Right lobe of liver (tissue), 6 donors: ENCODE measurements at regions not wholly inside any gene's neighbourhood (a gene's known extent, or its start where the extent isn't known, plus 50 kb on each side); places are given as distances from the start of the nearest gene placed in this dataset.

Experiments used
- ATAC-seq, 4 donors: fragments of 200-7000 bp; cut with Tn5 transposase; one replicate each; pipeline ENCODE4 v1.9.1; 2020; ENCODE audit warnings: mild to moderate bottlenecking in 4 of 4, moderate library complexity in 4 of 4
- DNase-seq, 3 donors: peaks; one replicate each; pipeline ENCODE4 v3.0.0-alpha.2; 2020
- H3K27ac ChIP-seq, 3 donors: fragments of 200-600 bp; one replicate each; pipeline ENCODE4 v1.8.0; 2022
- H3K27me3 ChIP-seq, 2 donors: fragments of 200-600 bp; one replicate each; pipeline ENCODE4 v1.8.0; 2022
- H3K36me3 ChIP-seq, 4 donors: fragments of 200-600 bp; sonication (generic) in 1 of 4; one replicate each; pipeline versions ENCODE4 v1.5.1 to v1.8.0; 2017 to 2022; ENCODE audit warnings: control low read depth in 1 of 4
- H3K4me1 ChIP-seq, 4 donors: fragments of 200-600 bp; sonication (generic) in 1 of 4; one replicate each; pipeline versions ENCODE4 v1.5.1 to v1.8.0; 2017 to 2022; ENCODE audit warnings: control low read depth in 1 of 4
- H3K4me3 ChIP-seq, 3 donors: fragments of 200-600 bp; one replicate each; pipeline ENCODE4 v1.8.0; 2022
- H3K9me3 ChIP-seq, 4 donors: fragments of 200-600 bp; sonication (generic) in 1 of 4; one replicate each; pipeline versions ENCODE4 v1.5.1 to v1.8.0; 2017 to 2022; ENCODE audit warnings: control low read depth in 1 of 4
- CTCF ChIP-seq, 4 donors: fragments of 200-600 bp in 3 of 4; fragments of 450-650 bp in 1 of 4; IDR thresholded peaks; one replicate each; pipeline versions ENCODE4 v1.5.1 to v1.8.0; 2016 to 2022; ENCODE audit warnings: antibody characterized with exemption in 4 of 4, mild to moderate bottlenecking in 2 of 4
- POLR2A ChIP-seq: fragments of 450-650 bp; IDR thresholded peaks from one replicate; pipeline ENCODE4 v1.6.1; 2017; ENCODE audit warnings: antibody characterized with exemption, mild to moderate bottlenecking
- WGBS: methylation state at CpG from one replicate; pipeline ENCODE4 v1.1.6; 2018; ENCODE audit warnings: low coverage, low lambda C conversion rate; ENCODE audit not compliant: insufficient coverage; ENCODE audit errors: missing lambda C conversion rate; 5-methylcytosine and 5-hydroxymethylcytosine counted together
- intact Hi-C, 2 donors: fragments of 100-400 bp; cut with DNase I; formaldehyde crosslinking; loops; one replicate each; pipeline versions ENCODE4 v1.11.2 to v1.14.1; 2022
- donor health status: DM: no; HTN: yes; CAD: no.
- donor health status: DM: no; HTN: no; CAD: no.
- donor health status: DM: no; HTN: no; CAD: no.
- donor health status: DM: no; HTN: yes; CAD: no.
- donor health status: DM: no; HTN: yes; CAD: no.

GRCh38 chr5:145437627-145438026 lies 397.5 kb downstream of the PRELID2 start:
- DNase-seq (no peak), ATAC-seq (no peak)
- no peaks in the 10 kb centered on the region for H3K36me3 ChIP-seq
- H3K27me3 ChIP-seq: no peaks in the 10 kb centered on the region
- 33% methylated on average over 3 of the region's 3 CpGs for WGBS
- intact Hi-C loops: no loop called here
- no peak overlapping the region for H3K27ac ChIP-seq
- no peak for TF ChIP-seq CTCF (IDR thresholded peaks at IDR 0.05)
- TF ChIP-seq POLR2A: no peak
- no peaks in the 10 kb centered on the region for H3K4me1 ChIP-seq
- H3K4me3 ChIP-seq: no peak overlapping the region
- H3K9me3 ChIP-seq: no peaks in the 10 kb centered on the region

- ATAC-seq (no peak), DNase-seq (no peak)
- H3K9me3 ChIP-seq: no peaks in the 10 kb centered on the region
- H3K36me3 ChIP-seq: no peaks in the 10 kb centered on the region
- no peak overlapping the region for H3K4me3 ChIP-seq
- TF ChIP-seq POLR2A: no peak
- no peak for TF ChIP-seq CTCF (IDR thresholded peaks at IDR 0.05)
- WGBS: 75% methylated on average over 3 of the region's 3 CpGs
- intact Hi-C loops: no loop called here
- H3K4me1 ChIP-seq: no peaks in the 10 kb centered on the region
- no peak overlapping the region for H3K27ac ChIP-seq
- no peaks in the 10 kb centered on the region for H3K27me3 ChIP-seq
These were observed 402.1 kb downstream of the PRELID2 start for GRCh38 chr5:145433077-145433476.

GRCh38 chr5:145429170-145429569 lies 406.0 kb downstream of the PRELID2 start:
- H3K27me3 ChIP-seq: no peaks in the 10 kb centered on the region
- TF ChIP-seq POLR2A (no peak), CTCF (IDR thresholded peaks at IDR 0.05) (no peak)
- intact Hi-C loops: no loop called here
- DNase-seq (no peak), ATAC-seq (no peak)
- H3K4me3 ChIP-seq: no peak overlapping the region
- 43% methylated on average over 3 of the region's 3 CpGs for WGBS
- H3K36me3 ChIP-seq: no peaks in the 10 kb centered on the region
- H3K27ac ChIP-seq: no peak overlapping the region
- no peaks in the 10 kb centered on the region for H3K4me1 ChIP-seq
- H3K9me3 ChIP-seq: no peaks in the 10 kb centered on the region

GRCh38 chr5:145408048-145408341 lies 427.1 kb downstream of the PRELID2 start:
- Histone ChIP-seq H3K27me3 (no peaks in the 10 kb centered on the region), H3K4me3 (no peak overlapping the region), H3K9me3 (no peaks in the 10 kb centered on the region), H3K36me3 (no peaks in the 10 kb centered on the region), H3K4me1 (no peaks in the 10 kb centered on the region), H3K27ac (no peak overlapping the region)
- no peak for TF ChIP-seq POLR2A
- TF ChIP-seq CTCF (IDR thresholded peaks at IDR 0.05): no peak
- no peak for DNase-seq
- intact Hi-C loops: no loop called here
- WGBS: 67% methylated on average over 1 of the region's 1 CpG
- ATAC-seq: no peak

GRCh38 chr5:145407300-145408047 lies 427.7 kb downstream of the PRELID2 start:
- no peaks in the 10 kb centered on the region for H3K36me3 ChIP-seq
- WGBS: 23% methylated on average over 1 of the region's 2 CpGs
- DNase-seq (no peak), ATAC-seq (no peak)
- TF ChIP-seq CTCF (IDR thresholded peaks at IDR 0.05) (no peak), POLR2A (no peak)
- no peak overlapping the region for H3K4me3 ChIP-seq
- no peaks in the 10 kb centered on the region for H3K27me3 ChIP-seq
- intact Hi-C loops: no loop called here
- H3K27ac ChIP-seq: no peak overlapping the region
- no peaks in the 10 kb centered on the region for H3K4me1 ChIP-seq
- H3K9me3 ChIP-seq: no peaks in the 10 kb centered on the region
